ENCODE measurements at regions not wholly inside any gene's neighbourhood (a gene's known extent, or its start where the extent isn't known, plus 50 kb on each side); places are given as distances from the start of the nearest gene placed in this dataset.

GRCh38 chr22:34064696-34065095 is 144.4 kb upstream of the LARGE1 start:
- no peaks in the 10 kb centered on the region for H3K79me2 ChIP-seq (ENCODE audit: low read depth)
- H3K4me3 Mint-ChIP-seq: no peak overlapping the region
- H2AFZ ChIP-seq (replicated peaks): no peak overlapping the region
- H3K27me3 Mint-ChIP-seq (ENCODE audit: insufficient read depth, low read depth): no peaks in the 10 kb centered on the region
- no peak overlapping the region for H3K27ac ChIP-seq
- H3K36me3 Mint-ChIP-seq: no peaks in the 10 kb centered on the region
- no peak for DNase-seq (ENCODE audit: low spot score)
- H3K4me1 Mint-ChIP-seq: no peaks in the 10 kb centered on the region
- no peak overlapping the region for H3K4me3 ChIP-seq
- H3K4me1 ChIP-seq: no peaks in the 10 kb centered on the region
- H3K9me3 ChIP-seq (ENCODE audit: low read depth): no peaks in the 10 kb centered on the region
- TF ChIP-seq CTCF (IDR thresholded peaks at IDR 0.05) (no peak), EZH2phosphoT487 (IDR thresholded peaks at IDR 0.05) (no peak), EZH2 (IDR thresholded peaks at IDR 0.05) (no peak)
- H3K4me2 ChIP-seq: no peak overlapping the region
- H3K9me3 Mint-ChIP-seq: no peaks in the 10 kb centered on the region
- no peak overlapping the region for H3K27ac Mint-ChIP-seq
- H3K36me3 ChIP-seq: no peaks in the 10 kb centered on the region
- H3K9ac ChIP-seq: no peak overlapping the region
- H3K27me3 ChIP-seq: no peaks in the 10 kb centered on the region
- no peaks in the 10 kb centered on the region for H4K20me1 ChIP-seq (ENCODE audit: low read depth)
- H3F3A ChIP-seq (ENCODE audit: low read depth): no peaks in the 10 kb centered on the region

GRCh38 chr22:34067031-34067430 is 146.8 kb upstream of the LARGE1 start:
- H3K4me2 ChIP-seq: no peak overlapping the region
- H3K27me3 ChIP-seq: no peaks in the 10 kb centered on the region
- no peaks in the 10 kb centered on the region for H3K4me1 Mint-ChIP-seq
- H3K4me3 Mint-ChIP-seq: no peak overlapping the region
- no peaks in the 10 kb centered on the region for H3K9me3 Mint-ChIP-seq
- no peak for DNase-seq (ENCODE audit: low spot score)
- no peaks in the 10 kb centered on the region for H3F3A ChIP-seq (ENCODE audit: low read depth)
- H4K20me1 ChIP-seq (ENCODE audit: low read depth): no peaks in the 10 kb centered on the region
- H3K27ac Mint-ChIP-seq: no peak overlapping the region
- no peaks in the 10 kb centered on the region for H3K4me1 ChIP-seq
- H3K4me3 ChIP-seq: no peak overlapping the region
- no peaks in the 10 kb centered on the region for H3K9me3 ChIP-seq (ENCODE audit: low read depth)
- H3K27ac ChIP-seq: no peak overlapping the region
- TF ChIP-seq CTCF (IDR thresholded peaks at IDR 0.05) (no peak), EZH2 (IDR thresholded peaks at IDR 0.05) (no peak), EZH2phosphoT487 (IDR thresholded peaks at IDR 0.05) (no peak)
- no peaks in the 10 kb centered on the region for H3K36me3 Mint-ChIP-seq
- no peak overlapping the region for H2AFZ ChIP-seq (replicated peaks)
- no peak overlapping the region for H3K9ac ChIP-seq
- no peaks in the 10 kb centered on the region for H3K79me2 ChIP-seq (ENCODE audit: low read depth)
- H3K27me3 Mint-ChIP-seq (ENCODE audit: insufficient read depth, low read depth): no peaks in the 10 kb centered on the region
- H3K36me3 ChIP-seq: no peaks in the 10 kb centered on the region

GRCh38 chr22:34068001-34068400 is 147.7 kb upstream of the LARGE1 start:
- no peaks in the 10 kb centered on the region for H3K36me3 Mint-ChIP-seq
- H4K20me1 ChIP-seq (ENCODE audit: low read depth): no peaks in the 10 kb centered on the region

More at GRCh38 chr22:34068001-34068400, 147.7 kb upstream of the LARGE1 start:
- TF ChIP-seq CTCF (IDR thresholded peaks at IDR 0.05): no peak
- no peak for TF ChIP-seq EZH2 (IDR thresholded peaks at IDR 0.05)
- H3K79me2 ChIP-seq (ENCODE audit: low read depth): no peaks in the 10 kb centered on the region
- Mint-ChIP-seq H3K4me3 (no peak overlapping the region), H3K4me1 (no peaks in the 10 kb centered on the region), H3K27ac (no peak overlapping the region), H3K9me3 (no peaks in the 10 kb centered on the region), H3K27me3 (ENCODE audit: insufficient read depth, low read depth) (no peaks in the 10 kb centered on the region)
- H3F3A ChIP-seq (ENCODE audit: low read depth): no peaks in the 10 kb centered on the region
- H3K36me3 ChIP-seq: no peaks in the 10 kb centered on the region
- no peak for DNase-seq (ENCODE audit: low spot score)
- no peak overlapping the region for H3K4me2 ChIP-seq
- H3K27ac ChIP-seq: no peak overlapping the region
- no peak overlapping the region for H3K9ac ChIP-seq
- no peak overlapping the region for H2AFZ ChIP-seq (replicated peaks)
- H3K27me3 ChIP-seq: no peaks in the 10 kb centered on the region
- no peak overlapping the region for H3K4me3 ChIP-seq
- no peaks in the 10 kb centered on the region for H3K9me3 ChIP-seq (ENCODE audit: low read depth)
- no peaks in the 10 kb centered on the region for H3K4me1 ChIP-seq
